HG03196 (cell line): ENCODE measurements at regions not wholly inside any gene's neighbourhood (a gene's known extent, or its start where the extent isn't known, plus 50 kb on each side); places are given as distances from the start of the nearest gene placed in this dataset.

Experiments
- ATAC-seq: cut with Tn5 transposase; IDR thresholded peaks from one replicate; pipeline ENCODE4 v1.9.1; 2021; ENCODE audit not compliant: unreplicated experiment

DNA sequence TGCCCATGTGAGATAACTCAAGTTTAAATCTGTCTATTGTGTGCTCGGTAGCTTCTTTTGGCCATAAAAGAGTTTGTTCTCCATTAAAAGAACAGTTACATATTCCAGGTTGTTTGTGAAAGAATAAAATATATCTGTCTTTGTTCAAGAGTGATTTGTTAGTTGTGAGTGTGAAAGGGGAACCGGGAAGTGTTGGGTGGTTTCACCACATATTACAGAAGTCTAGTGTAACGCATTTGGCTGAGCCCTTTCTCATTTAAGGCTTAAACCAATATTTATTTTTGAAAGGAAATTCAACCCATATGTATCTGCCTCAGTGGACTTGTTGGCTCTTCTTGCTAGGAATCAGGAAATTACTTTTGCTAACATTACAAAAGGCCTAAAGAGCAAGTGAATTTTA is 54.1 kb upstream of the DMRTA1 start:
- ATAC-seq: no peak

DNA sequence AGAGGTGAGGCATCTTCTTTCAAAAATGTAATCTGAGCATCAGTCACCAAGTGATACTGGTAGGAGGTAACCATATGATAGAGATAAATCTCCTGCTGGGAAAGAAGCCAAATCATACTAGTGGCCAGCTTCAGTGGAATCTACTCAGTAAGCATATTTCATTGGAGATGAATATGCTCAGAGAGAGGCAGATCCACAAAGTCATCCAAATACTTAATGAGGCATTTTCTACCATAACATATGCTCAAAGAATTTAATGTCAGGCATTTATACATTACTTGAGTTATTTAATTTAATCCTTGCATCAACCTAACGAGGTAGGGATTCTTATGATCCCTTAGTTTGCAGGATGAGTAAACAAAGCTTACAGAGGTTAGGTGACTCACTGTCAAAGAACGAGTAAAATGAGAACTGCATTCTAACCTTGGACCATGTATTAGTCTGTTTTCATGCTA is 50.9 kb upstream of the DMRTA1 start:
- no peak for ATAC-seq
